ENCODE measurements at regions not wholly inside any gene's neighbourhood (a gene's known extent, or its start where the extent isn't known, plus 50 kb on each side); places are given as distances from the start of the nearest gene placed in this dataset.
"Not testable (repeated sequence)": the region's sequence is repeated elsewhere in the genome, so short reads cannot be mapped to it uniquely, and the experiment has no call there.

GRCh38 chr14:59133709-59134108 lies 54.8 kb upstream of the DAAM1 start:
- in situ Hi-C loops (cut with MboI; ENCODE audit: low sequenced_read_pairs): no loop called here

GRCh38 chr14:59134307-59134706 lies 54.2 kb upstream of the DAAM1 start:
- in situ Hi-C loops (cut with MboI; ENCODE audit: low sequenced_read_pairs): no loop called here

DNA sequence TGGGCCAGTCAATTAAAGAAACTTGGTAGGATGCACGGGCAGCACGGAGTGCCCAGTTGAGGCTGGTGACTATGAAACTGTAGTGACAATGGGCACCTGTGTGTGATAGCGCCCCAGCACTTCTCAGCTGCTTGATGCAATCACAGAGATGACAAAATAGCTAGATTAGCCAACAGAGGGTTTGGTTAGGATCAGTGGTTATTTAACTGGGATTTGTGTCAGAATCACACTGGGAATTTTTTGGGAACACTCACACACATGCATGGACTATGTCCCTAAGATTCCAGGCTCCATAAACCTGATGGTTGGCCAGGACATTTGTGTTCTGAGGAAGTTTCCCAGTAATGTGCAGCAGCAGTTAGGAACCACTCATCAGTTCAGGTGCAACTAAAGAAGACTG lies 51.2 kb upstream of the DAAM1 start:
- in situ Hi-C loops (cut with MboI; ENCODE audit: low sequenced_read_pairs): no loop called here

DNA sequence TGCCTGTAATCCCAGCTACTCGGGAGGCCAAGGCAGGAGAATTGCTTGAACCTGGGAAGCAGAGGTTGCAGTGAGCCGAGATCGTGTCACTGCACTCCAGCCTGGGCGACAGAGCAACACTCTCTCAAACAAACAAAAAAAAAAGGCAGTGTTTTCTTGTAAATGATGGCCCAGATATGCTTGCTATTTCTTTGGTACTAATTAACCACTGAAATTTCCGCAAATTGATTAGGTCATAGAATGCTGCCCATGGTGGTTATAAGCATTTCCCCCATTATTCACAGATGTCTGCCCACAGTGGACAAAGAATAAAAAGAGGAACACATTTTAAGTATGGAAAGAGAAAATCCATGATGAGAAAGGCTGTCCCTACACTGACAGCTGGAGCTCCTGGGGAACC lies 49.9 kb upstream of the DAAM1 start:
- in situ Hi-C loops (cut with MboI; ENCODE audit: low sequenced_read_pairs): not testable (repeated sequence)
